H1 (cell line): ENCODE measurements at regions not wholly inside any gene's neighbourhood (a gene's known extent, or its start where the extent isn't known, plus 50 kb on each side); places are given as distances from the start of the nearest gene placed in this dataset.

Experiments used
- ASH2L ChIP-seq: fragments of 200-600, 300-600 bp; sonication (generic); IDR thresholded peaks from one replicate; pipeline ENCODE4 v1.7.1; 2017; ENCODE audit warnings: low read length
- CBX8 ChIP-seq: fragments of 300-800, 300-1000 bp; sonication (generic); IDR thresholded peaks from 2 replicates; pipeline ENCODE4 v1.7.1; 2016; ENCODE audit warnings: low read depth, low read length, borderline replicate concordance
- EP300 ChIP-seq, 2 experiments: IDR thresholded peaks; 1 replicate in 1 of 2; 2 replicates in 1 of 2; pipeline ENCODE4 v1.6.1; 2011 to 2012; ENCODE audit warnings: low read depth in 2 of 2, low read length in 2 of 2, mild to moderate bottlenecking in 2 of 2, borderline replicate concordance in 1 of 2, inconsistent platforms in 1 of 2, moderate library complexity in 1 of 2
- SP2 ChIP-seq: IDR thresholded peaks from 2 replicates; pipeline ENCODE4 v1.6.1; 2012; ENCODE audit warnings: mild to moderate bottlenecking, low read length, inconsistent platforms

DNA sequence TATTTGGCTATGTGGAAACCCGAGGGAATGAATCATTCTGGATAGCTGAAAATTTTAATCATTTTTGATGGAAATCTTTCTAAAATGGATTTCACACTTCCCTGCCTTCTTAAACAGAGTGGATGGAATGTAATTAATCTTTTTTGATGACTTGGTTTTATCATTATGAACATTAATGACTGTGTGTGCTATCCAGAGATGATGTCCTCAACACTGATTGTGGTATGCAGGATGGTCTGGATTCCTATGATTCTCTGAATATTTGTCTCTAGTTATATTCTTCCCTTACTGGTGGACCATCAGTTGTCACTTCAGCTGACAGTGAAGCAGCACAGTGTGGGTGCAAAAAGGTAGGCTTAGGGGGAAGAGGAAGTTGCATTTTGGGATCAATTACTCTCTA is 513.5 kb downstream of the LMO4 start (continued):
- no peak for TF ChIP-seq CBX8
- TF ChIP-seq EP300 (IDR thresholded peaks at IDR 0.05; ENCODE audit: borderline replicate concordance in 1 of 2, low read depth in 2 of 2, low read length in 2 of 2) = no peak
- no peak for TF ChIP-seq SP2
- no peak for TF ChIP-seq ASH2L
- TF ChIP-seq, all 59 proteins: peak for 0
